Breast epithelium (tissue), 3 donors: ENCODE measurements at regions not wholly inside any gene's neighbourhood (a gene's known extent, or its start where the extent isn't known, plus 50 kb on each side); places are given as distances from the start of the nearest gene placed in this dataset.

Experiments used
- POLR2AphosphoS5 ChIP-seq, 3 donors: sonication (generic); formaldehyde crosslinking; IDR thresholded peaks; one replicate each; pipeline ENCODE4 v1.6.1; 2017; ENCODE audit warnings: antibody characterized with exemption in 3 of 3
- TF ChIP-seq, protein P1 (sequence below), 3 donors: fragments of 450-650 bp; IDR thresholded peaks; one replicate each; pipeline ENCODE4 v1.5.1; 2016 to 2017; ENCODE audit warnings: antibody characterized with exemption in 3 of 3, mild to moderate bottlenecking in 3 of 3, moderate library complexity in 3 of 3

DNA sequence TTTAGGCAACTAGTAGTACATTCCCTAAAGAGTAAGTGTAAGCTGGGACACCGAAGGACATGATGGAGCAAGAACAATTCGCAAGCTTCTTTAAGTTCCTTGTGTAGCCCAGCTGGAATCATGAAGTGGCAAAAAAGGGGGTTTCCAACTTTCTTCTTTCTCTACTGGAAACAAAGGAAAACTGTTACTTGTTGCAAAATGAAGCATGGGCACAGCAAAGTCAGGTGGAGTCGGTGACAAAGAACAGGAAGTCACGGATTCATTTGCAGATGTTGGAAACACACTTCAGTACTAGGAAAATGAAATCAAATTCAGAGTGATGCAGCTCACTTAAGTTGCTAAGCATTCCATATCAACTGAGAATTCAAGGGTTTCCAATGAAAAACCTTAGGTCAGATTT, 706.9 kb upstream of the STXBP6 start:
- no peak for TF ChIP-seq POLR2AphosphoS5 (IDR thresholded peaks at IDR 0.05)
- TF ChIP-seq, protein P1, sequence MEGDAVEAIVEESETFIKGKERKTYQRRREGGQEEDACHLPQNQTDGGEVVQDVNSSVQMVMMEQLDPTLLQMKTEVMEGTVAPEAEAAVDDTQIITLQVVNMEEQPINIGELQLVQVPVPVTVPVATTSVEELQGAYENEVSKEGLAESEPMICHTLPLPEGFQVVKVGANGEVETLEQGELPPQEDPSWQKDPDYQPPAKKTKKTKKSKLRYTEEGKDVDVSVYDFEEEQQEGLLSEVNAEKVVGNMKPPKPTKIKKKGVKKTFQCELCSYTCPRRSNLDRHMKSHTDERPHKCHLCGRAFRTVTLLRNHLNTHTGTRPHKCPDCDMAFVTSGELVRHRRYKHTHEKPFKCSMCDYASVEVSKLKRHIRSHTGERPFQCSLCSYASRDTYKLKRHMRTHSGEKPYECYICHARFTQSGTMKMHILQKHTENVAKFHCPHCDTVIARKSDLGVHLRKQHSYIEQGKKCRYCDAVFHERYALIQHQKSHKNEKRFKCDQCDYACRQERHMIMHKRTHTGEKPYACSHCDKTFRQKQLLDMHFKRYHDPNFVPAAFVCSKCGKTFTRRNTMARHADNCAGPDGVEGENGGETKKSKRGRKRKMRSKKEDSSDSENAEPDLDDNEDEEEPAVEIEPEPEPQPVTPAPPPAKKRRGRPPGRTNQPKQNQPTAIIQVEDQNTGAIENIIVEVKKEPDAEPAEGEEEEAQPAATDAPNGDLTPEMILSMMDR (IDR thresholded peaks at IDR 0.05): no peak
